CD4-positive, alpha-beta T cell (primary cell): ENCODE measurements at regions not wholly inside any gene's neighbourhood (a gene's known extent, or its start where the extent isn't known, plus 50 kb on each side); places are given as distances from the start of the nearest gene placed in this dataset.

Source experiments
- ATAC-seq: fragments of 200-7000 bp; cut with Tn5 transposase; one replicate; pipeline ENCODE4 v1.10.0; 2022; ENCODE audit warnings: mild to moderate bottlenecking; ENCODE audit not compliant: poor library complexity
- CTCF ChIA-PET: fragments of 350-600 bp; sonication (Branson Sonifier 250); formaldehyde crosslinking; loops from one replicate; lab custom pipeline; 2021; ENCODE audit warnings: antibody characterized with exemption, inconsistent platforms; lab: Charles Lee
- POLR2A ChIA-PET: fragments of 350-600 bp; sonication (Branson Sonifier 250); formaldehyde crosslinking; loops from one replicate; lab custom pipeline; 2021; ENCODE audit warnings: antibody characterized with exemption, inconsistent platforms; lab: Charles Lee
- DNase-seq, 14 experiments: peaks; one replicate each; pipeline ENCODE4 v3.0.0-alpha.2; 2013 to 2020; ENCODE audit warnings: mixed read lengths in 2 of 14
- H3K27ac ChIP-seq, 2 donors: one replicate each; pipeline versions ENCODE4 v1.5.1 to v1.7.0; 2013; ENCODE audit warnings: low read length in 2 of 2, low read depth in 1 of 2, mild to moderate bottlenecking in 1 of 2
- H3K27me3 ChIP-seq, 2 experiments: 1 replicate in 1 of 2; 2 replicates in 1 of 2; pipeline versions ENCODE4 v1.6.1 to v1.7.0; 2013; ENCODE audit warnings: low read length in 2 of 2, control low read depth in 1 of 2, mild to moderate bottlenecking in 1 of 2, moderate library complexity in 1 of 2; ENCODE audit not compliant: insufficient read depth in 2 of 2, control insufficient read depth in 1 of 2
- H3K36me3 ChIP-seq: one replicate; pipeline ENCODE4 v1.6.1; 2013; ENCODE audit warnings: low read length, control low read depth; ENCODE audit not compliant: insufficient read depth
- H3K4me1 ChIP-seq: one replicate; pipeline ENCODE4 v1.6.1; 2013; ENCODE audit warnings: low read length, control low read depth; ENCODE audit not compliant: insufficient read depth
- H3K4me3 ChIP-seq: one replicate; pipeline ENCODE4 v1.5.1; 2013; ENCODE audit warnings: mild to moderate bottlenecking, low read length, moderate library complexity
- H3K9me3 ChIP-seq, 2 experiments: 1 replicate in 1 of 2; 2 replicates in 1 of 2; pipeline versions ENCODE4 v1.6.1 to v1.7.0; 2013; ENCODE audit warnings: low read length in 2 of 2, mild to moderate bottlenecking in 2 of 2, control low read depth in 1 of 2, moderate library complexity in 1 of 2; ENCODE audit not compliant: control insufficient read depth in 1 of 2, insufficient read depth in 1 of 2
- H3K27ac Mint-ChIP-seq: one replicate; pipeline ENCODE4 v1.8.0; 2020; ENCODE audit warnings: mixed read lengths
- H3K27me3 Mint-ChIP-seq: one replicate; pipeline ENCODE4 v1.8.0; 2021; ENCODE audit warnings: mixed read lengths
- H3K36me3 Mint-ChIP-seq: one replicate; pipeline ENCODE4 v1.8.0; 2021; ENCODE audit warnings: low read depth, mixed read lengths
- H3K4me1 Mint-ChIP-seq: one replicate; pipeline ENCODE4 v1.8.0; 2021; ENCODE audit warnings: low read depth, mixed read lengths
- H3K4me3 Mint-ChIP-seq: one replicate; pipeline ENCODE4 v1.8.0; 2020; ENCODE audit warnings: mild to moderate bottlenecking, mixed read lengths
- H3K9me3 Mint-ChIP-seq: one replicate; pipeline ENCODE4 v1.8.0; 2020; ENCODE audit warnings: mixed read lengths
- CTCF ChIP-seq: fragments of 200-600 bp; IDR thresholded peaks from one replicate; pipeline ENCODE4 v1.8.0; 2022; ENCODE audit warnings: antibody characterized with exemption, mild to moderate bottlenecking
- intact Hi-C, 2 experiments: fragments of 100-400 bp; cut with DNase I in 1 of 2; cut with micrococcal nuclease in 1 of 2; formaldehyde crosslinking; loops; one replicate each; pipeline versions ENCODE4 v1.15.1 to v1.9.0; 2023 to 2025; cut with DNase I, micrococcal nuclease

- no peaks in the 10 kb centered on the region for H3K4me1 ChIP-seq
- H3K4me3 Mint-ChIP-seq: no peak overlapping the region
- H3K36me3 ChIP-seq: no peaks in the 10 kb centered on the region
- H3K27ac Mint-ChIP-seq: no peak overlapping the region
- no peak for DNase-seq
- H3K27me3 ChIP-seq: no peaks in the 10 kb centered on the region
- no peak overlapping the region for H3K27ac ChIP-seq
- H3K4me3 ChIP-seq: no peak overlapping the region
- no peaks in the 10 kb centered on the region for H3K36me3 Mint-ChIP-seq
- H3K9me3 ChIP-seq: peaks cover 0 to 2% of the 10 kb centered on the region in 2 experiments
- no peaks in the 10 kb centered on the region for H3K4me1 Mint-ChIP-seq
- no peaks in the 10 kb centered on the region for H3K27me3 Mint-ChIP-seq
- no peak for TF ChIP-seq CTCF
- ATAC-seq: no peak
- POLR2A ChIA-PET: no interaction called here
- intact Hi-C loops: no loop called here
- no peaks in the 10 kb centered on the region for H3K9me3 Mint-ChIP-seq
- CTCF ChIA-PET: no interaction called here
Measured at GRCh38 chr12:42859612-42860011, 270.1 kb upstream of the PRICKLE1 start.

- no peaks in the 10 kb centered on the region for H3K9me3 Mint-ChIP-seq
- CTCF ChIA-PET: no interaction called here
Measured at GRCh38 chr12:42857106-42857505, 267.6 kb upstream of the PRICKLE1 start.

GRCh38 chr12:42855362-42855950, 265.9 kb upstream of the PRICKLE1 start:
- Mint-ChIP-seq H3K36me3 (no peaks in the 10 kb centered on the region), H3K27me3 (no peaks in the 10 kb centered on the region), H3K4me1 (no peaks in the 10 kb centered on the region), H3K27ac (no peak overlapping the region), H3K4me3 (no peak overlapping the region), H3K9me3 (no peaks in the 10 kb centered on the region)
- H3K9me3 ChIP-seq: no peaks in the 10 kb centered on the region
- DNase-seq: no peak
- CTCF ChIA-PET: no interaction called here
- no peak for ATAC-seq
- H3K27ac ChIP-seq: no peak overlapping the region
- H3K36me3 ChIP-seq: no peaks in the 10 kb centered on the region
- H3K4me3 ChIP-seq: no peak overlapping the region
- no peaks in the 10 kb centered on the region for H3K4me1 ChIP-seq
- intact Hi-C loops: no loop called here
- no peak for TF ChIP-seq CTCF
- no peaks in the 10 kb centered on the region for H3K27me3 ChIP-seq
- POLR2A ChIA-PET: no interaction called here

More at GRCh38 chr12:42857106-42857505, 267.6 kb upstream of the PRICKLE1 start:
- no peak for TF ChIP-seq CTCF
- DNase-seq (no peak), ATAC-seq (no peak)
- POLR2A ChIA-PET: no interaction called here
- Histone ChIP-seq H3K4me1 (no peaks in the 10 kb centered on the region), H3K4me3 (no peak overlapping the region), H3K9me3 (no peaks in the 10 kb centered on the region), H3K27me3 (no peaks in the 10 kb centered on the region), H3K36me3 (no peaks in the 10 kb centered on the region), H3K27ac (no peak overlapping the region)
- H3K27me3 Mint-ChIP-seq: no peaks in the 10 kb centered on the region
- no peaks in the 10 kb centered on the region for H3K4me1 Mint-ChIP-seq
- no peaks in the 10 kb centered on the region for H3K36me3 Mint-ChIP-seq
- intact Hi-C loops: no loop called here
- no peak overlapping the region for H3K27ac Mint-ChIP-seq
- no peak overlapping the region for H3K4me3 Mint-ChIP-seq
